Astrocyte (in vitro differentiated cells and primary cell): ENCODE measurements at regions not wholly inside any gene's neighbourhood (a gene's known extent, or its start where the extent isn't known, plus 50 kb on each side); places are given as distances from the start of the nearest gene placed in this dataset.

Source experiments
- EZH2 ChIP-seq: IDR thresholded peaks from 2 replicates; pipeline ENCODE4 v1.6.1; 2012; ENCODE audit warnings: mild to moderate bottlenecking, low read length, inconsistent platforms; ENCODE audit not compliant: insufficient read depth
- TF ChIP-seq, protein P1 (sequence below): IDR thresholded peaks from 2 replicates; pipeline ENCODE4 v1.5.1; 2011; ENCODE audit warnings: low read depth, mild to moderate bottlenecking, inconsistent platforms, low read length, moderate library complexity; ENCODE audit not compliant: insufficient read depth

DNA sequence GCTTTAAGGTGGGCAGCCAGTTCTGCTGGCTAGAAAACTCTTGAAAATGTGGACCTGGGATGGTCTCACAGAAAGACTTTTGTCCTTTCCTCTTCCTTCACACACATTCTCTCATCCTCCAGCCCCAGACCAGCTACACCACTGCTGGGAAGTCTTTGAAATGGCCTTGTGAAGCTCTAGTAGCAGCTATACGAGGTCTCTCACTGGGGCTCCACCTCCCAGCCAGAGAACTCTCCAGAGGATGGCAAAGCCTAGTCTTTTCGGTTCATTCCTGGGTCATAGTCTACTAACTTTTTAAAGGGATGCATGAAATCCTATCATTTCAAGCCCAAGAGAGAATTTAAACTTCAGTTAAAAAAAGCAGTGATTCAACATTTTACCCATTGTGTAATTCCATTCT, 133.9 kb upstream of the ERCC6L2 start:
- TF ChIP-seq, protein P1, sequence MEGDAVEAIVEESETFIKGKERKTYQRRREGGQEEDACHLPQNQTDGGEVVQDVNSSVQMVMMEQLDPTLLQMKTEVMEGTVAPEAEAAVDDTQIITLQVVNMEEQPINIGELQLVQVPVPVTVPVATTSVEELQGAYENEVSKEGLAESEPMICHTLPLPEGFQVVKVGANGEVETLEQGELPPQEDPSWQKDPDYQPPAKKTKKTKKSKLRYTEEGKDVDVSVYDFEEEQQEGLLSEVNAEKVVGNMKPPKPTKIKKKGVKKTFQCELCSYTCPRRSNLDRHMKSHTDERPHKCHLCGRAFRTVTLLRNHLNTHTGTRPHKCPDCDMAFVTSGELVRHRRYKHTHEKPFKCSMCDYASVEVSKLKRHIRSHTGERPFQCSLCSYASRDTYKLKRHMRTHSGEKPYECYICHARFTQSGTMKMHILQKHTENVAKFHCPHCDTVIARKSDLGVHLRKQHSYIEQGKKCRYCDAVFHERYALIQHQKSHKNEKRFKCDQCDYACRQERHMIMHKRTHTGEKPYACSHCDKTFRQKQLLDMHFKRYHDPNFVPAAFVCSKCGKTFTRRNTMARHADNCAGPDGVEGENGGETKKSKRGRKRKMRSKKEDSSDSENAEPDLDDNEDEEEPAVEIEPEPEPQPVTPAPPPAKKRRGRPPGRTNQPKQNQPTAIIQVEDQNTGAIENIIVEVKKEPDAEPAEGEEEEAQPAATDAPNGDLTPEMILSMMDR: no peak
- TF ChIP-seq EZH2: no peak
